ENCODE measurements at regions not wholly inside any gene's neighbourhood (a gene's known extent, or its start where the extent isn't known, plus 50 kb on each side); places are given as distances from the start of the nearest gene placed in this dataset.

DNA sequence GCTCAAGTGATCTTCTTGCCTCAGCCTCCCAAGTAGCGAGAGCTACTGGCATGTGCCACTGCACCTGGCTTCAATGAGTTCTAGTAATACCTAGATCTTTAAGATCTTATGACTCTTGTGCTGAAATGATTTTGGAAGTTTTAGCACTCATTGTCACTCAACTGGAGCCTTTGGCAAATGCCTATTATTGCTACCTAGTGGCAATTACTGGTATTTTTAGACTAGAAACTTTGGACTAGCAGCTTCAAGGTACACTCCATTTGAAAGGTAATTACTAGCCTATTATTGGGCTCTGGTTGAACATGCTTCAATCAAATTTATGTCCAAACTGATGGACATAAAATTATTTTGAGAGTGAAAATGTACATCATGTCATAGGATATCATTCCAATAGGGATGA is 80.7 kb upstream of the MUCL1 start:
- 6% methylated on average over 1 of the region's 1 CpG for WGBS (ENCODE audit: low lambda C conversion rate)
- no peaks in the 10 kb centered on the region for H3F3A ChIP-seq (replicated peaks; ENCODE audit: insufficient read depth)
- no peak overlapping the region for H3K4me2 ChIP-seq
- H3K9ac ChIP-seq: no peak overlapping the region
- H3K27me3 ChIP-seq (ENCODE audit: insufficient read depth): no peaks in the 10 kb centered on the region
- no peaks in the 10 kb centered on the region for H3K79me2 ChIP-seq (ENCODE audit: insufficient read depth)
- no peaks in the 10 kb centered on the region for H3K4me1 ChIP-seq (ENCODE audit: control insufficient read depth in 1 of 2, insufficient read depth in 2 of 2, low read depth in 1 of 2, low read length in 1 of 2)
- H3K27ac ChIP-seq (ENCODE audit: low read depth in 2 of 2, low read length in 1 of 2): no peak overlapping the region
- no peaks in the 10 kb centered on the region for H3K36me3 ChIP-seq (replicated peaks in 1 of 2; ENCODE audit: control insufficient read depth in 1 of 2, insufficient read depth in 2 of 2, low read length in 1 of 2)
- no peaks in the 10 kb centered on the region for H3K9me3 ChIP-seq
- no peak overlapping the region for H3K4me3 ChIP-seq (ENCODE audit: low read depth in 2 of 2, low read length in 1 of 2)
- no peaks in the 10 kb centered on the region for H4K20me1 ChIP-seq (ENCODE audit: insufficient read depth)
- ChIA-PET CTCF (interaction anchor here (1.2 kb wide), 1 partner anchor 24 kb away, joined by 3 read pairs; no protein-coding TSS in a partner anchor), POLR2A (no interaction called here)
- no peak for DNase-seq
- H2AFZ ChIP-seq (ENCODE audit: low read depth): no peak overlapping the region
- TF ChIP-seq MXI1 (IDR thresholded peaks at IDR 0.05; ENCODE audit: low read depth, low read length) (no peak), RCOR1 (IDR thresholded peaks at IDR 0.05; ENCODE audit: low read length) (no peak), TAF1 (IDR thresholded peaks at IDR 0.05; ENCODE audit: borderline replicate concordance, low read depth, low read length) (no peak), NFIC (IDR thresholded peaks at IDR 0.05; ENCODE audit: borderline replicate concordance) (no peak), TCF12 (IDR thresholded peaks at IDR 0.05) (no peak), JUND (IDR thresholded peaks at IDR 0.05) (no peak), FOXM1 (IDR thresholded peaks at IDR 0.05; ENCODE audit: low read depth) (no peak), SMC3 (IDR thresholded peaks at IDR 0.05; ENCODE audit: low read depth, low read length) (no peak), MEF2A (IDR thresholded peaks at IDR 0.05; ENCODE audit: borderline replicate concordance, low read depth) (no peak), GABPA (IDR thresholded peaks at IDR 0.05; ENCODE audit: low read depth) (no peak), TEAD4 (IDR thresholded peaks at IDR 0.05; ENCODE audit: borderline replicate concordance, insufficient read depth) (no peak), FOSL2 (IDR thresholded peaks at IDR 0.05; ENCODE audit: borderline replicate concordance, low read depth) (no peak), FOXJ3 (CRISPR knock-in tag; IDR thresholded peaks at IDR 0.05) (no peak), GATA2 (CRISPR knock-in tag; IDR thresholded peaks at IDR 0.05) (no peak)
- TF ChIP-seq, protein P1, sequence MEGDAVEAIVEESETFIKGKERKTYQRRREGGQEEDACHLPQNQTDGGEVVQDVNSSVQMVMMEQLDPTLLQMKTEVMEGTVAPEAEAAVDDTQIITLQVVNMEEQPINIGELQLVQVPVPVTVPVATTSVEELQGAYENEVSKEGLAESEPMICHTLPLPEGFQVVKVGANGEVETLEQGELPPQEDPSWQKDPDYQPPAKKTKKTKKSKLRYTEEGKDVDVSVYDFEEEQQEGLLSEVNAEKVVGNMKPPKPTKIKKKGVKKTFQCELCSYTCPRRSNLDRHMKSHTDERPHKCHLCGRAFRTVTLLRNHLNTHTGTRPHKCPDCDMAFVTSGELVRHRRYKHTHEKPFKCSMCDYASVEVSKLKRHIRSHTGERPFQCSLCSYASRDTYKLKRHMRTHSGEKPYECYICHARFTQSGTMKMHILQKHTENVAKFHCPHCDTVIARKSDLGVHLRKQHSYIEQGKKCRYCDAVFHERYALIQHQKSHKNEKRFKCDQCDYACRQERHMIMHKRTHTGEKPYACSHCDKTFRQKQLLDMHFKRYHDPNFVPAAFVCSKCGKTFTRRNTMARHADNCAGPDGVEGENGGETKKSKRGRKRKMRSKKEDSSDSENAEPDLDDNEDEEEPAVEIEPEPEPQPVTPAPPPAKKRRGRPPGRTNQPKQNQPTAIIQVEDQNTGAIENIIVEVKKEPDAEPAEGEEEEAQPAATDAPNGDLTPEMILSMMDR (IDR thresholded peaks at IDR 0.05): no peak
- TF ChIP-seq, protein P2, sequence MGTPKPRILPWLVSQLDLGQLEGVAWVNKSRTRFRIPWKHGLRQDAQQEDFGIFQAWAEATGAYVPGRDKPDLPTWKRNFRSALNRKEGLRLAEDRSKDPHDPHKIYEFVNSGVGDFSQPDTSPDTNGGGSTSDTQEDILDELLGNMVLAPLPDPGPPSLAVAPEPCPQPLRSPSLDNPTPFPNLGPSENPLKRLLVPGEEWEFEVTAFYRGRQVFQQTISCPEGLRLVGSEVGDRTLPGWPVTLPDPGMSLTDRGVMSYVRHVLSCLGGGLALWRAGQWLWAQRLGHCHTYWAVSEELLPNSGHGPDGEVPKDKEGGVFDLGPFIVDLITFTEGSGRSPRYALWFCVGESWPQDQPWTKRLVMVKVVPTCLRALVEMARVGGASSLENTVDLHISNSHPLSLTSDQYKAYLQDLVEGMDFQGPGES (IDR thresholded peaks at IDR 0.05; ENCODE audit: low read depth, low read length): no peak
- TF ChIP-seq, protein P3, sequence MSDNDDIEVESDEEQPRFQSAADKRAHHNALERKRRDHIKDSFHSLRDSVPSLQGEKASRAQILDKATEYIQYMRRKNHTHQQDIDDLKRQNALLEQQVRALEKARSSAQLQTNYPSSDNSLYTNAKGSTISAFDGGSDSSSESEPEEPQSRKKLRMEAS (IDR thresholded peaks at IDR 0.05; ENCODE audit: low read depth): no peak
- TF ChIP-seq, protein P4, sequence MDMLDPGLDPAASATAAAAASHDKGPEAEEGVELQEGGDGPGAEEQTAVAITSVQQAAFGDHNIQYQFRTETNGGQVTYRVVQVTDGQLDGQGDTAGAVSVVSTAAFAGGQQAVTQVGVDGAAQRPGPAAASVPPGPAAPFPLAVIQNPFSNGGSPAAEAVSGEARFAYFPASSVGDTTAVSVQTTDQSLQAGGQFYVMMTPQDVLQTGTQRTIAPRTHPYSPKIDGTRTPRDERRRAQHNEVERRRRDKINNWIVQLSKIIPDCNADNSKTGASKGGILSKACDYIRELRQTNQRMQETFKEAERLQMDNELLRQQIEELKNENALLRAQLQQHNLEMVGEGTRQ (IDR thresholded peaks at IDR 0.05; ENCODE audit: borderline replicate concordance, low read depth, low read length): no peak
- TF ChIP-seq, protein P5, sequence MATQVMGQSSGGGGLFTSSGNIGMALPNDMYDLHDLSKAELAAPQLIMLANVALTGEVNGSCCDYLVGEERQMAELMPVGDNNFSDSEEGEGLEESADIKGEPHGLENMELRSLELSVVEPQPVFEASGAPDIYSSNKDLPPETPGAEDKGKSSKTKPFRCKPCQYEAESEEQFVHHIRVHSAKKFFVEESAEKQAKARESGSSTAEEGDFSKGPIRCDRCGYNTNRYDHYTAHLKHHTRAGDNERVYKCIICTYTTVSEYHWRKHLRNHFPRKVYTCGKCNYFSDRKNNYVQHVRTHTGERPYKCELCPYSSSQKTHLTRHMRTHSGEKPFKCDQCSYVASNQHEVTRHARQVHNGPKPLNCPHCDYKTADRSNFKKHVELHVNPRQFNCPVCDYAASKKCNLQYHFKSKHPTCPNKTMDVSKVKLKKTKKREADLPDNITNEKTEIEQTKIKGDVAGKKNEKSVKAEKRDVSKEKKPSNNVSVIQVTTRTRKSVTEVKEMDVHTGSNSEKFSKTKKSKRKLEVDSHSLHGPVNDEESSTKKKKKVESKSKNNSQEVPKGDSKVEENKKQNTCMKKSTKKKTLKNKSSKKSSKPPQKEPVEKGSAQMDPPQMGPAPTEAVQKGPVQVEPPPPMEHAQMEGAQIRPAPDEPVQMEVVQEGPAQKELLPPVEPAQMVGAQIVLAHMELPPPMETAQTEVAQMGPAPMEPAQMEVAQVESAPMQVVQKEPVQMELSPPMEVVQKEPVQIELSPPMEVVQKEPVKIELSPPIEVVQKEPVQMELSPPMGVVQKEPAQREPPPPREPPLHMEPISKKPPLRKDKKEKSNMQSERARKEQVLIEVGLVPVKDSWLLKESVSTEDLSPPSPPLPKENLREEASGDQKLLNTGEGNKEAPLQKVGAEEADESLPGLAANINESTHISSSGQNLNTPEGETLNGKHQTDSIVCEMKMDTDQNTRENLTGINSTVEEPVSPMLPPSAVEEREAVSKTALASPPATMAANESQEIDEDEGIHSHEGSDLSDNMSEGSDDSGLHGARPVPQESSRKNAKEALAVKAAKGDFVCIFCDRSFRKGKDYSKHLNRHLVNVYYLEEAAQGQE (IDR thresholded peaks at IDR 0.05; ENCODE audit: low read depth, low read length): no peak
- no peaks in the 10 kb centered on the region for H3K9me2 ChIP-seq

All from SK-N-SH (cell line).